ENCODE measurements at regions not wholly inside any gene's neighbourhood (a gene's known extent, or its start where the extent isn't known, plus 50 kb on each side); places are given as distances from the start of the nearest gene placed in this dataset.

- DNase-seq: no peak
- no peaks in the 10 kb centered on the region for H3K27me3 ChIP-seq (ENCODE audit: control insufficient read depth, insufficient read depth, low read length, poor library complexity, severe bottlenecking)
- no peaks in the 10 kb centered on the region for H3K4me1 ChIP-seq (ENCODE audit: control insufficient read depth, insufficient read depth, low read length)
- WGBS, 2 experiments (ENCODE audit: insufficient coverage in 1 of 2, insufficient read length in 1 of 2): 100% methylated on average over 1 of the region's 2 CpGs; no CpG with 5 or more reads in 1 of the 2 experiments
- no peak overlapping the region for H3K9ac ChIP-seq (ENCODE audit: extremely low read depth, low read length, poor library complexity, severe bottlenecking)
- no peaks in the 10 kb centered on the region for H3K36me3 ChIP-seq (ENCODE audit: control insufficient read depth, insufficient read depth, low read length)
- peak; percentile 66 for TF ChIP-seq CTCF (conservative IDR thresholded peaks at IDR 0.05)
- Mint-ChIP-seq H3K4me3 (no peak overlapping the region), H3K27ac (no peak overlapping the region), H3K9me3 (no peaks in the 10 kb centered on the region), H3K4me1 (no peaks in the 10 kb centered on the region), H3K27me3 (ENCODE audit: insufficient read depth) (no peaks in the 10 kb centered on the region), H3K36me3 (ENCODE audit: low read depth) (no peaks in the 10 kb centered on the region)
- H3K9me3 ChIP-seq (ENCODE audit: control insufficient read depth, low read length): no peaks in the 10 kb centered on the region
- no peak overlapping the region for H3K27ac ChIP-seq (ENCODE audit: low read depth, low read length)
- no peak overlapping the region for H3K4me3 ChIP-seq (ENCODE audit: low read length)
Observed at GRCh38 chr1:195580988-195581387, 1027.3 kb downstream of the KCNT2 start.

GRCh38 chr1:195577748-195578147, 1030.5 kb downstream of the KCNT2 start:
- Histone ChIP-seq H3K9me3 (ENCODE audit: control insufficient read depth, low read length) (no peaks in the 10 kb centered on the region), H3K9ac (ENCODE audit: extremely low read depth, low read length, poor library complexity, severe bottlenecking) (no peak overlapping the region), H3K4me1 (ENCODE audit: control insufficient read depth, insufficient read depth, low read length) (no peaks in the 10 kb centered on the region), H3K27me3 (ENCODE audit: control insufficient read depth, insufficient read depth, low read length, poor library complexity, severe bottlenecking) (no peaks in the 10 kb centered on the region), H3K36me3 (ENCODE audit: control insufficient read depth, insufficient read depth, low read length) (no peaks in the 10 kb centered on the region), H3K27ac (ENCODE audit: low read depth, low read length) (no peak overlapping the region), H3K4me3 (ENCODE audit: low read length) (no peak overlapping the region)
- Mint-ChIP-seq H3K4me1 (no peaks in the 10 kb centered on the region), H3K27ac (no peak overlapping the region), H3K9me3 (no peaks in the 10 kb centered on the region), H3K27me3 (ENCODE audit: insufficient read depth) (no peaks in the 10 kb centered on the region), H3K36me3 (ENCODE audit: low read depth) (no peaks in the 10 kb centered on the region), H3K4me3 (no peak overlapping the region)
- WGBS, 2 experiments (ENCODE audit: insufficient coverage in 1 of 2, insufficient read length in 1 of 2): 85 to 86% methylated on average over 1 to 2 of the region's 2 CpGs
- no peak for DNase-seq
- TF ChIP-seq CTCF (conservative IDR thresholded peaks at IDR 0.05): no peak

GRCh38 chr1:195576641-195577040, 1031.6 kb downstream of the KCNT2 start:
- Mint-ChIP-seq H3K9me3 (no peaks in the 10 kb centered on the region), H3K27me3 (ENCODE audit: insufficient read depth) (no peaks in the 10 kb centered on the region), H3K27ac (no peak overlapping the region), H3K4me1 (no peaks in the 10 kb centered on the region), H3K4me3 (no peak overlapping the region), H3K36me3 (ENCODE audit: low read depth) (no peaks in the 10 kb centered on the region)
- Histone ChIP-seq H3K9ac (ENCODE audit: extremely low read depth, low read length, poor library complexity, severe bottlenecking) (no peak overlapping the region), H3K27ac (ENCODE audit: low read depth, low read length) (no peak overlapping the region), H3K27me3 (ENCODE audit: control insufficient read depth, insufficient read depth, low read length, poor library complexity, severe bottlenecking) (no peaks in the 10 kb centered on the region), H3K4me3 (ENCODE audit: low read length) (no peak overlapping the region), H3K4me1 (ENCODE audit: control insufficient read depth, insufficient read depth, low read length) (no peaks in the 10 kb centered on the region), H3K36me3 (ENCODE audit: control insufficient read depth, insufficient read depth, low read length) (no peaks in the 10 kb centered on the region), H3K9me3 (ENCODE audit: control insufficient read depth, low read length) (no peaks in the 10 kb centered on the region)
- DNase-seq: no peak
- TF ChIP-seq CTCF (conservative IDR thresholded peaks at IDR 0.05): no peak
